H9 (cell line): ENCODE measurements at regions not wholly inside any gene's neighbourhood (a gene's known extent, or its start where the extent isn't known, plus 50 kb on each side); places are given as distances from the start of the nearest gene placed in this dataset.

ENCODE experiments used
- DNase-seq: peaks from one replicate; pipeline ENCODE4 v3.0.0-alpha.2; 2017
- H2AFZ ChIP-seq: one replicate; pipeline ENCODE4 v1.6.1; 2013; ENCODE audit warnings: mild to moderate bottlenecking, low read length, control low read depth, moderate library complexity
- H2AK5ac ChIP-seq: 2 replicates; pipeline ENCODE4 v1.6.1; 2013; ENCODE audit warnings: low read length, control low read depth, mixed read lengths; ENCODE audit not compliant: insufficient read length
- H2BK120ac ChIP-seq: one replicate; pipeline ENCODE4 v1.6.1; 2013; ENCODE audit warnings: low read depth, mild to moderate bottlenecking, low read length, control low read depth, inconsistent platforms; ENCODE audit not compliant: poor library complexity, severe bottlenecking
- H2BK12ac ChIP-seq: 2 replicates; pipeline ENCODE4 v1.6.1; 2013; ENCODE audit warnings: low read length, control low read depth, mixed read lengths, low read depth; ENCODE audit not compliant: insufficient read length
- H2BK15ac ChIP-seq: 2 replicates; pipeline ENCODE4 v1.6.1; 2013; ENCODE audit warnings: low read depth, low read length, control low read depth
- H2BK20ac ChIP-seq: one replicate; pipeline ENCODE4 v1.6.1; 2013; ENCODE audit warnings: low read depth, mild to moderate bottlenecking, low read length, control low read depth, inconsistent platforms; ENCODE audit not compliant: poor library complexity, severe bottlenecking
- H2BK5ac ChIP-seq: 2 replicates; pipeline ENCODE4 v1.6.1; 2013; ENCODE audit warnings: low read length, control low read depth, mixed read lengths; ENCODE audit not compliant: insufficient read length
- H3K14ac ChIP-seq: 2 replicates; pipeline ENCODE4 v1.6.1; 2013; ENCODE audit warnings: low read length, control low read depth; ENCODE audit not compliant: insufficient read depth
- H3K18ac ChIP-seq: 2 replicates; pipeline ENCODE4 v1.6.1; 2013; ENCODE audit warnings: low read depth, mild to moderate bottlenecking, mixed read lengths, low read length, control low read depth; ENCODE audit not compliant: insufficient read length
- H3K23ac ChIP-seq: 2 replicates; pipeline ENCODE4 v1.6.1; 2013; ENCODE audit warnings: low read length, control low read depth, mixed read lengths, low read depth; ENCODE audit not compliant: insufficient read length
- H3K23me2 ChIP-seq: 2 replicates; pipeline ENCODE4 v1.6.1; 2013; ENCODE audit warnings: low read depth, mild to moderate bottlenecking, mixed read lengths, low read length, control low read depth; ENCODE audit not compliant: insufficient read length, poor library complexity, severe bottlenecking
- H3K27ac ChIP-seq: 2 replicates; pipeline ENCODE4 v1.5.1; 2013; ENCODE audit warnings: low read length, control low read depth, mixed read lengths, low read depth; ENCODE audit not compliant: insufficient read length
- H3K27me3 ChIP-seq: 2 replicates; pipeline ENCODE4 v1.6.1; 2013; ENCODE audit warnings: low read length, control low read depth, inconsistent platforms; ENCODE audit not compliant: insufficient read depth
- H3K4ac ChIP-seq: 2 replicates; pipeline ENCODE4 v1.6.1; 2013; ENCODE audit warnings: low read depth, mild to moderate bottlenecking, control low read depth, inconsistent platforms, low read length, moderate library complexity
- H3K4me1 ChIP-seq: 2 replicates; pipeline ENCODE4 v1.6.1; 2013; ENCODE audit warnings: low read length, control low read depth, inconsistent platforms; ENCODE audit not compliant: insufficient read depth
- H3K4me2 ChIP-seq: 2 replicates; pipeline ENCODE4 v1.6.1; 2013; ENCODE audit warnings: low read length, control low read depth, mixed read lengths; ENCODE audit not compliant: insufficient read length, insufficient read depth
- H3K56ac ChIP-seq: 2 replicates; pipeline ENCODE4 v1.6.1; 2013; ENCODE audit warnings: low read depth, mild to moderate bottlenecking, mixed read lengths, low read length, control low read depth; ENCODE audit not compliant: insufficient read length
- H3K79me1 ChIP-seq: 2 replicates; pipeline ENCODE4 v1.6.1; 2013; ENCODE audit warnings: low read depth, mild to moderate bottlenecking, moderate library complexity, low read length, control low read depth, inconsistent platforms; ENCODE audit not compliant: insufficient read depth, poor library complexity, severe bottlenecking
- H3K79me2 ChIP-seq: 2 replicates; pipeline ENCODE4 v1.6.1; 2013; ENCODE audit warnings: low read length, control low read depth, inconsistent platforms; ENCODE audit not compliant: insufficient read depth
- H3K9ac ChIP-seq: 2 replicates; pipeline ENCODE4 v1.6.1; 2013; ENCODE audit warnings: low read length, control low read depth, mixed read lengths; ENCODE audit not compliant: insufficient read length; ENCODE audit errors: extremely low read depth
- H3K9me3 ChIP-seq: one replicate; pipeline ENCODE4 v1.6.1; 2013; ENCODE audit warnings: low read depth, low read length, inconsistent platforms; ENCODE audit not compliant: control insufficient read depth
- H3T11ph ChIP-seq: one replicate; pipeline ENCODE4 v1.6.1; 2013; ENCODE audit warnings: mild to moderate bottlenecking, low read length, control low read depth, inconsistent platforms
- H4K20me1 ChIP-seq: one replicate; pipeline ENCODE4 v1.6.1; 2013; ENCODE audit not compliant: control insufficient read depth, insufficient read length, insufficient read depth
- H4K5ac ChIP-seq: 2 replicates; pipeline ENCODE4 v1.6.1; 2013; ENCODE audit warnings: low read depth, mild to moderate bottlenecking, mixed read lengths, low read length, control low read depth; ENCODE audit not compliant: insufficient read length
- H4K8ac ChIP-seq: replicated peaks from 2 replicates; pipeline ENCODE4 v1.6.1; 2013; ENCODE audit warnings: low read length, control low read depth, mixed read lengths, low read depth; ENCODE audit not compliant: insufficient read length
- H4K91ac ChIP-seq: 2 replicates; pipeline ENCODE4 v1.6.1; 2013; ENCODE audit warnings: low read depth, mild to moderate bottlenecking, moderate library complexity, mixed read lengths, low read length, control low read depth; ENCODE audit not compliant: insufficient read length
- H3K27ac Mint-ChIP-seq, 3 experiments: 2 replicates in 2 of 3; 3 replicates in 1 of 3; pipeline ENCODE4 v1.8.0; 2020 to 2021; ENCODE audit warnings: mixed read lengths in 3 of 3, mild to moderate bottlenecking in 1 of 3, moderate library complexity in 1 of 3
- H3K27me3 Mint-ChIP-seq: 2 replicates; pipeline ENCODE4 v1.8.0; 2021; ENCODE audit warnings: low read depth, mild to moderate bottlenecking, moderate library complexity, mixed read lengths
- H3K36me3 Mint-ChIP-seq, 3 experiments: 2 replicates in 2 of 3; 3 replicates in 1 of 3; pipeline ENCODE4 v1.8.0; 2020 to 2021; ENCODE audit warnings: low read depth in 3 of 3, mixed read lengths in 3 of 3; ENCODE audit not compliant: insufficient read depth in 1 of 3
- H3K4me1 Mint-ChIP-seq, 2 experiments: 2 replicates each; pipeline ENCODE4 v1.8.0; 2020; ENCODE audit warnings: mixed read lengths in 2 of 2
- H3K4me3 Mint-ChIP-seq, 2 experiments: 2 replicates in 1 of 2; 3 replicates in 1 of 2; pipeline ENCODE4 v1.8.0; 2020 to 2021; ENCODE audit warnings: mild to moderate bottlenecking in 2 of 2, mixed read lengths in 2 of 2, moderate library complexity in 1 of 2
- H3K9me3 Mint-ChIP-seq, 2 experiments: 2 replicates in 1 of 2; 3 replicates in 1 of 2; pipeline ENCODE4 v1.8.0; 2020; ENCODE audit warnings: mild to moderate bottlenecking in 2 of 2, mixed read lengths in 2 of 2, moderate library complexity in 1 of 2
- WGBS: extraction: QIAGEN DNeasy Blood & Tissue Kit; methylation state at CpG from one replicate; pipeline ENCODE4 v1.1.7; 2013; ENCODE audit warnings: missing lambda C conversion rate, low lambda C conversion rate, mixed read lengths; ENCODE audit not compliant: insufficient read length; ENCODE audit errors: extremely low coverage; 5-methylcytosine and 5-hydroxymethylcytosine counted together
- TF ChIP-seq, protein P1 (sequence below): fragments of 200-600 bp; sonication (generic); conservative IDR thresholded peaks from 3 replicates; pipeline ENCODE4 v1.8.0; 2021; ENCODE audit warnings: antibody characterized with exemption, mild to moderate bottlenecking

DNA sequence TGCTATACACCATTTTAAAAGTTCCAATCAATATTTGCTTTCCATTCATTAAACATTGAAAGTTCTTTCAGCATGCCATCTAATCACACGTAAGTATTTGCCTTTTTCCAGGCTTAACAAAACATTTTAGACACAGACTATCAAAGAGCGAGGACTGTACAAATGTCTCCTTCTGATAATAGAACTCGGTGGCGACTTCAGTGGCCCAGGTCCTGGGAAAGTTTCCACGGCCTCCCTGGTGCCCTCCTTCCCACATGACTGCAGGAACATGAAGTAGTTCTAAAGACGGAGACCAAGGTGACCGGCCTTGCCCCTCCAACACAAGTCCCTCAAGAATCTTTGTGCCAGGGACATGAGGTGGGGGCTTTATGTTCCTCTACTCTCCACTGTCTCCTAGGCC lies 174.6 kb upstream of the KBTBD8 start:
- Histone ChIP-seq H3K79me1 (no peaks in the 10 kb centered on the region), H3K79me2 (no peaks in the 10 kb centered on the region), H2BK12ac (no peak overlapping the region), H3K23ac (no peak overlapping the region), H3K4me1 (peaks cover 3% of the 10 kb centered on the region; the same call in 1 of the 2 replicates), H3K27me3 (no peaks in the 10 kb centered on the region), H2BK15ac (no peak overlapping the region), H3K4ac (no peak overlapping the region), H3K4me2 (no peak overlapping the region), H2AK5ac (no peak overlapping the region), H4K5ac (no peak overlapping the region), H3K14ac (no peak overlapping the region), H4K20me1 (no peaks in the 10 kb centered on the region), H3K9me3 (no peaks in the 10 kb centered on the region), H2BK120ac (no peak overlapping the region), H3K56ac (no peak overlapping the region), H2BK20ac (no peak overlapping the region), H3K27ac (no peak overlapping the region), H4K91ac (no peak overlapping the region), H3K23me2 (no peaks in the 10 kb centered on the region), H4K8ac (no peak overlapping the region), H3T11ph (no peak overlapping the region), H2AFZ (no peak overlapping the region), H3K18ac (no peak overlapping the region), H2BK5ac (no peak overlapping the region), H3K9ac (no peak overlapping the region)
- Mint-ChIP-seq H3K9me3 (no peaks in the 10 kb centered on the region), H3K27ac (no peak overlapping the region), H3K36me3 (no peaks in the 10 kb centered on the region), H3K27me3 (no peaks in the 10 kb centered on the region), H3K4me1 (peaks cover 24 to 25% of the 10 kb centered on the region in 2 experiments), H3K4me3 (no peak overlapping the region)
- no peak for DNase-seq
- TF ChIP-seq, protein P1, sequence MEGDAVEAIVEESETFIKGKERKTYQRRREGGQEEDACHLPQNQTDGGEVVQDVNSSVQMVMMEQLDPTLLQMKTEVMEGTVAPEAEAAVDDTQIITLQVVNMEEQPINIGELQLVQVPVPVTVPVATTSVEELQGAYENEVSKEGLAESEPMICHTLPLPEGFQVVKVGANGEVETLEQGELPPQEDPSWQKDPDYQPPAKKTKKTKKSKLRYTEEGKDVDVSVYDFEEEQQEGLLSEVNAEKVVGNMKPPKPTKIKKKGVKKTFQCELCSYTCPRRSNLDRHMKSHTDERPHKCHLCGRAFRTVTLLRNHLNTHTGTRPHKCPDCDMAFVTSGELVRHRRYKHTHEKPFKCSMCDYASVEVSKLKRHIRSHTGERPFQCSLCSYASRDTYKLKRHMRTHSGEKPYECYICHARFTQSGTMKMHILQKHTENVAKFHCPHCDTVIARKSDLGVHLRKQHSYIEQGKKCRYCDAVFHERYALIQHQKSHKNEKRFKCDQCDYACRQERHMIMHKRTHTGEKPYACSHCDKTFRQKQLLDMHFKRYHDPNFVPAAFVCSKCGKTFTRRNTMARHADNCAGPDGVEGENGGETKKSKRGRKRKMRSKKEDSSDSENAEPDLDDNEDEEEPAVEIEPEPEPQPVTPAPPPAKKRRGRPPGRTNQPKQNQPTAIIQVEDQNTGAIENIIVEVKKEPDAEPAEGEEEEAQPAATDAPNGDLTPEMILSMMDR, result no peak
- no CpG with 5 or more reads among the region's 7 CpGs for WGBS
